CD8-positive, alpha-beta memory T cell (primary cell): ENCODE measurements at regions not wholly inside any gene's neighbourhood (a gene's known extent, or its start where the extent isn't known, plus 50 kb on each side); places are given as distances from the start of the nearest gene placed in this dataset.
"Not testable (repeated sequence)": the region's sequence is repeated elsewhere in the genome, so short reads cannot be mapped to it uniquely, and the experiment has no call there.

Source experiments
- CTCF ChIA-PET: fragments of 350-600 bp; sonication (Branson Sonifier 250); formaldehyde crosslinking; loops from one replicate; lab custom pipeline; 2021; ENCODE audit warnings: antibody characterized with exemption; lab: Charles Lee
- POLR2A ChIA-PET: fragments of 350-600 bp; sonication (Branson Sonifier 250); formaldehyde crosslinking; loops from one replicate; lab custom pipeline; 2021; ENCODE audit warnings: antibody characterized with exemption; lab: Charles Lee
- DNase-seq, 5 donors: peaks; one replicate each; pipeline versions ENCODE4 v3.0.0 to v3.0.0-alpha.2; 2020 to 2022; ENCODE audit warnings: mixed read lengths in 1 of 5
- H3K27ac ChIP-seq: one replicate; pipeline ENCODE4 v1.7.0; 2013; ENCODE audit warnings: low read depth, mild to moderate bottlenecking, low read length, moderate library complexity
- H3K27me3 ChIP-seq: 2 replicates; pipeline ENCODE4 v1.7.0; 2013; ENCODE audit warnings: low read length, mild to moderate bottlenecking; ENCODE audit not compliant: insufficient read depth, poor library complexity, severe bottlenecking
- H3K36me3 ChIP-seq: 2 replicates; pipeline ENCODE4 v1.7.0; 2013; ENCODE audit warnings: mild to moderate bottlenecking, low read length, moderate library complexity; ENCODE audit not compliant: insufficient read depth
- H3K4me1 ChIP-seq: 2 replicates; pipeline ENCODE4 v1.7.0; 2013; ENCODE audit warnings: mild to moderate bottlenecking, low read length, moderate library complexity; ENCODE audit not compliant: insufficient read depth
- H3K4me3 ChIP-seq: 2 replicates; pipeline ENCODE4 v1.7.0; 2013; ENCODE audit warnings: mild to moderate bottlenecking, low read length
- H3K9me3 ChIP-seq: 2 replicates; pipeline ENCODE4 v1.7.0; 2013; ENCODE audit warnings: mild to moderate bottlenecking, low read length
- H3K27ac Mint-ChIP-seq, 8 donors: one replicate each; pipeline ENCODE4 v1.8.0; 2020 to 2021; ENCODE audit warnings: mixed read lengths in 8 of 8, mild to moderate bottlenecking in 6 of 8, inconsistent platforms in 3 of 8, moderate library complexity in 3 of 8
- H3K27me3 Mint-ChIP-seq, 2 donors: one replicate each; pipeline ENCODE4 v1.8.0; 2020 to 2021; ENCODE audit warnings: mixed read lengths in 2 of 2, mild to moderate bottlenecking in 1 of 2, moderate library complexity in 1 of 2
- H3K36me3 Mint-ChIP-seq, 3 donors: one replicate each; pipeline ENCODE4 v1.8.0; 2020 to 2021; ENCODE audit warnings: mixed read lengths in 3 of 3, inconsistent platforms in 1 of 3, mild to moderate bottlenecking in 1 of 3
- H3K4me1 Mint-ChIP-seq, 3 donors: one replicate each; pipeline ENCODE4 v1.8.0; 2020 to 2021; ENCODE audit warnings: mixed read lengths in 3 of 3, inconsistent platforms in 1 of 3, mild to moderate bottlenecking in 1 of 3
- H3K4me3 Mint-ChIP-seq, 7 donors: one replicate each; pipeline ENCODE4 v1.8.0; 2020 to 2021; ENCODE audit warnings: mixed read lengths in 7 of 7, mild to moderate bottlenecking in 6 of 7, moderate library complexity in 4 of 7, inconsistent platforms in 2 of 7
- H3K9me3 Mint-ChIP-seq, 5 donors: one replicate each; pipeline ENCODE4 v1.8.0; 2020 to 2022; ENCODE audit warnings: mixed read lengths in 5 of 5, mild to moderate bottlenecking in 3 of 5, moderate library complexity in 2 of 5, inconsistent platforms in 1 of 5

GRCh38 chr10:128201826-128202225 is 75.6 kb upstream of the MKI67 start:
- H3K36me3 Mint-ChIP-seq: peaks cover 0 to 21% (median 17%) of the 10 kb centered on the region in 3 donors
- CTCF ChIA-PET: interaction anchor here (1.2 kb wide), 1 partner anchor 10 kb away, joined by 4 read pairs; no protein-coding TSS in a partner anchor
- H3K27ac ChIP-seq, DNase-seq, H3K4me1 Mint-ChIP-seq, H3K4me3 ChIP-seq, H3K9me3 ChIP-seq, H3K4me3 Mint-ChIP-seq, H3K27ac Mint-ChIP-seq, H3K4me1 ChIP-seq, H3K36me3 ChIP-seq, POLR2A ChIA-PET, H3K27me3 ChIP-seq: not testable (repeated sequence)
- peaks cover 0 to 21% (median 9%) of the 10 kb centered on the region in 5 donors for H3K9me3 Mint-ChIP-seq
- peaks cover 12 to 31% of the 10 kb centered on the region in 2 donors for H3K27me3 Mint-ChIP-seq

DNA sequence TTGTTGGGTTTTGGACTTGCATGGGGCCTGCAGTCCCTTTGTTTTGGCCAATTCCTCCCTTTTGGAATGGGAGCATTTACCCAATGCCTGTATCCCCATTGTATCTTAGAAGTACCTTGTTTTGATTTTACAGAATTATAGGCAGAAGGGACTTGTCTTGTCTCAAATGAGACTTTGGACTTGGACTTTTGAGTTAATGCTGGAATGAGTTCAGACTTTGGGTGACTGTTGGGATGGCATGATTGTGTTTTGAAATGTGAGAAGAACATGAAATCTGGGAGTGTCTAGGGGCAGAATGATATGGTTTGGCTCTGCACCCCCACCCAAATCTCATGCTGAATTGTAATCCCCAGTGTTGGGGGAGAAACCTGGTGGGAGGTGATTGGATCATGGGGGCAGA is 76.8 kb upstream of the MKI67 start:
- no peak for DNase-seq
- H3K4me1 ChIP-seq: no peaks in the 10 kb centered on the region
- no peaks in the 10 kb centered on the region for H3K4me1 Mint-ChIP-seq
- peaks cover 12 to 32% of the 10 kb centered on the region in 2 donors for H3K27me3 Mint-ChIP-seq
- POLR2A ChIA-PET: no interaction called here
- H3K4me3 Mint-ChIP-seq: no peak overlapping the region
- H3K36me3 Mint-ChIP-seq: peaks cover 0 to 21% (median 17%) of the 10 kb centered on the region in 3 donors
- no peak overlapping the region for H3K4me3 ChIP-seq
- no peaks in the 10 kb centered on the region for H3K27me3 ChIP-seq
- CTCF ChIA-PET: interaction anchor here (1.2 kb wide), 1 partner anchor 9 kb away, joined by 4 read pairs; no protein-coding TSS in a partner anchor
- H3K27ac ChIP-seq: no peak overlapping the region
- no peaks in the 10 kb centered on the region for H3K9me3 ChIP-seq
- peaks cover 0 to 21% (median 9%) of the 10 kb centered on the region in 5 donors for H3K9me3 Mint-ChIP-seq
- H3K27ac Mint-ChIP-seq: no peak overlapping the region
- no peaks in the 10 kb centered on the region for H3K36me3 ChIP-seq

DNA sequence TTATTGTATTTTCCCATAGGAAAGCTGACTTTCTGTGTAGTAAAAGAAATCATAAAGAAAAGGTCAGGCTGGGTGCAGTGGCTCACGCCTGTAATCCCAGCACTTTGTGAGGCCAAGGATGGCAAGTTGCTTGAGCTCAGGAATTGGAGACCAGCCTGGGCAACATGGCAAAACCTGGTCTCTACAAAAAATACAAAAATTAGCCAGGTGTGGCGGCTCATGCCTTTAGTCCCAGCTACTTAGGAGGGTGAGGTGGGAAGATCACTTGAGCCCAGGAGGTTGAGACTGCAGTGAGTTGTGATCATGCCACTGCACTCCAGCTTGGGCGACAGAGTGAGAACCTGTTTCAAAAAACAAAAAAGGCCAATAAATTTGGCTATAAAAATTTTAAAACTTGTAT is 79.4 kb upstream of the MKI67 start:
- H3K27me3 ChIP-seq, H3K4me1 ChIP-seq, H3K36me3 ChIP-seq, POLR2A ChIA-PET, DNase-seq, H3K9me3 ChIP-seq, H3K27ac ChIP-seq, CTCF ChIA-PET, H3K4me3 ChIP-seq: not testable (repeated sequence)
- H3K4me1 Mint-ChIP-seq: peaks cover 0 to 11% (median 3%) of the 10 kb centered on the region in 3 donors
- peaks cover 0 to 19% (median 13%) of the 10 kb centered on the region in 3 donors for H3K36me3 Mint-ChIP-seq
- H3K4me3 Mint-ChIP-seq: peak overlapping the region in 1 of 7 donors; percentile 66
- peak overlapping the region in 2 of 8 donors; percentile 11 to 17 for H3K27ac Mint-ChIP-seq
- H3K9me3 Mint-ChIP-seq: peaks cover 0 to 21% (median 9%) of the 10 kb centered on the region in 5 donors
- H3K27me3 Mint-ChIP-seq: peaks cover 15 to 25% of the 10 kb centered on the region in 2 donors

- no peaks in the 10 kb centered on the region for H3K27me3 ChIP-seq
- Mint-ChIP-seq H3K9me3 (peaks cover 0 to 13% (median 9%) of the 10 kb centered on the region in 5 donors), H3K36me3 (peaks cover 0 to 8% (median 5%) of the 10 kb centered on the region in 3 donors), H3K4me1 (peaks cover 3 to 14% (median 8%) of the 10 kb centered on the region in 3 donors), H3K4me3 (no peak overlapping the region), H3K27me3 (peaks cover 9 to 16% of the 10 kb centered on the region in 2 donors), H3K27ac (peak overlapping the region in 1 of 8 donors; percentile 27)
- H3K9me3 ChIP-seq: no peaks in the 10 kb centered on the region
- H3K4me1 ChIP-seq: peaks cover 5% of the 10 kb centered on the region
- no peak for DNase-seq
- ChIA-PET CTCF (interaction anchor here (1.0 kb wide), 1 partner anchor 19 kb away, joined by 4 read pairs; no protein-coding TSS in a partner anchor), POLR2A (no interaction called here)
- H3K36me3 ChIP-seq: no peaks in the 10 kb centered on the region
- no peak overlapping the region for H3K4me3 ChIP-seq
- H3K27ac ChIP-seq: no peak overlapping the region
Measured at GRCh38 chr10:128206676-128207075, 80.5 kb upstream of the MKI67 start.

- Histone ChIP-seq H3K27me3 (no peaks in the 10 kb centered on the region), H3K4me1 (peaks cover 5% of the 10 kb centered on the region), H3K36me3 (no peaks in the 10 kb centered on the region), H3K4me3 (peak overlapping the region; percentile 49), H3K27ac (no peak overlapping the region), H3K9me3 (no peaks in the 10 kb centered on the region)
- ChIA-PET CTCF (interaction anchor here (0.6 to 6.5 kb wide), 11 partner anchors 10 to 174 kb away, joined by 3 to 68 read pairs (median 3); partner anchors contain the start of gene MKI67), POLR2A (interaction anchor here (1.0 kb wide), 1 partner anchor 24 kb away, joined by 3 read pairs; no protein-coding TSS in a partner anchor)
- DNase-seq: no peak
- H3K4me1 Mint-ChIP-seq: peaks cover 11 to 21% (median 13%) of the 10 kb centered on the region in 3 donors
- H3K9me3 Mint-ChIP-seq: no peaks in the 10 kb centered on the region
- peaks cover 8 to 12% of the 10 kb centered on the region in 2 donors for H3K27me3 Mint-ChIP-seq
- H3K27ac Mint-ChIP-seq: peak overlapping the region in 4 of 8 donors; percentile 29 to 79 (median 49)
- peaks cover 0 to 2% (median 0%) of the 10 kb centered on the region in 3 donors for H3K36me3 Mint-ChIP-seq
- peak overlapping the region; percentile 77 to 87 (median 81) for H3K4me3 Mint-ChIP-seq
Measured at GRCh38 chr10:128209862-128210214, 83.6 kb upstream of the MKI67 start.

- Mint-ChIP-seq H3K36me3 (peaks cover 0 to 2% (median 0%) of the 10 kb centered on the region in 3 donors), H3K27ac (peak overlapping the region in 5 of 8 donors; percentile 29 to 79 (median 50)), H3K4me1 (peaks cover 11 to 21% (median 13%) of the 10 kb centered on the region in 3 donors), H3K9me3 (no peaks in the 10 kb centered on the region), H3K4me3 (peak overlapping the region; percentile 77 to 87 (median 81)), H3K27me3 (peaks cover 8 to 11% of the 10 kb centered on the region in 2 donors)
- H3K4me1 ChIP-seq: peaks cover 5% of the 10 kb centered on the region
- POLR2A ChIA-PET: interaction anchor here (1.0 kb wide), 1 partner anchor 25 kb away, joined by 3 read pairs; no protein-coding TSS in a partner anchor
- DNase-seq: peak; percentile 67 to 81 (median 69)
- no peaks in the 10 kb centered on the region for H3K27me3 ChIP-seq
- CTCF ChIA-PET: interaction anchor here (0.6 to 6.5 kb wide), 20 partner anchors 11 to 175 kb away, joined by 3 to 68 read pairs (median 5); no protein-coding TSS in a partner anchor
- H3K27ac ChIP-seq: peak overlapping the region; percentile 51
- no peaks in the 10 kb centered on the region for H3K9me3 ChIP-seq
- H3K36me3 ChIP-seq: no peaks in the 10 kb centered on the region
- peak overlapping the region; percentile 65 for H3K4me3 ChIP-seq
Measured at GRCh38 chr10:128210215-128211063, 84.2 kb upstream of the MKI67 start.

GRCh38 chr10:128211064-128211504 is 84.9 kb upstream of the MKI67 start:
- Mint-ChIP-seq H3K36me3 (peaks cover 0 to 1% (median 0%) of the 10 kb centered on the region in 3 donors), H3K4me1 (peaks cover 11 to 21% (median 13%) of the 10 kb centered on the region in 3 donors), H3K9me3 (no peaks in the 10 kb centered on the region), H3K4me3 (peak overlapping the region; percentile 85 to 93 (median 89)), H3K27me3 (peaks cover 5% of the 10 kb centered on the region in 2 donors), H3K27ac (peak overlapping the region in 3 of 8 donors; percentile 22 to 87 (median 82))
- no peaks in the 10 kb centered on the region for H3K9me3 ChIP-seq
- no peaks in the 10 kb centered on the region for H3K27me3 ChIP-seq
- no peak overlapping the region for H3K27ac ChIP-seq
- no peak for DNase-seq
- ChIA-PET CTCF (interaction anchor here (1.2 to 6.5 kb wide), 23 partner anchors 8 to 1917 kb away, joined by 3 to 68 read pairs (median 5); partner anchors contain the start of gene C10orf143), POLR2A (interaction anchor here (1.5 kb wide), 1 partner anchor 24 kb away, joined by 6 read pairs; no protein-coding TSS in a partner anchor)
- H3K36me3 ChIP-seq: no peaks in the 10 kb centered on the region
- H3K4me3 ChIP-seq: peak overlapping the region; percentile 65
- H3K4me1 ChIP-seq: peaks cover 5% of the 10 kb centered on the region
